K562 (cell line): ENCODE measurements at regions not wholly inside any gene's neighbourhood (a gene's known extent, or its start where the extent isn't known, plus 50 kb on each side); places are given as distances from the start of the nearest gene placed in this dataset.

Source experiments
- ATAC-seq: fragments of 200-7000 bp; cut with Tn5 transposase; 3 replicates; pipeline ENCODE4 v1.9.1; 2020; ENCODE audit warnings: moderate library complexity
- BruUV-seq: library from RNA; stranded (reverse); fragments of 400-500 nt; replicated peaks from 2 replicates; lab custom pipeline; 2021; lab: Mats Ljungman, UMichigan
- CTCF ChIA-PET: fragments of 300-600 bp; formaldehyde crosslinking; extraction: SDS; loops from one replicate; lab custom pipeline; 2021; ENCODE audit warnings: low intra/inter-chr PET ratio; lab: Yijun Ruan, JAX
- POLR2A ChIA-PET: fragments of 300-600, 350-650 bp; sonication (Branson Sonifier 250); formaldehyde crosslinking; extraction: SDS; loops from one replicate; lab custom pipeline; 2021; ENCODE audit warnings: antibody characterized with exemption, inconsistent platforms; lab: Yijun Ruan, JAX
- DNase-seq, 4 experiments: peaks; one replicate each; pipeline versions ENCODE4 v3.0.0 to v3.0.0-alpha.2; 2011 to 2018; ENCODE audit warnings: low spot score in 3 of 4, mixed read lengths in 3 of 4; ENCODE audit errors: extremely low read depth in 1 of 4
- FAIRE-seq: peaks from 2 replicates; lab custom pipeline; 2011; peaks lifted over from hg19 to GRCh38; lab: Jason Lieb, UNC
- H2AFZ ChIP-seq: 2 replicates; pipeline ENCODE4 v1.6.0; 2011; ENCODE audit warnings: low read depth, low read length, control low read depth, inconsistent platforms
- H3K27ac ChIP-seq: fragments of 200-600 bp; 3 replicates; pipeline ENCODE4 v1.8.0; 2011; ENCODE audit warnings: low read depth, mild to moderate bottlenecking, control low read depth, inconsistent platforms, low read length, moderate library complexity, mixed read lengths; ENCODE audit errors: extremely low read depth
- H3K27me3 ChIP-seq, 2 experiments: fragments of 300-600 bp in 1 of 2; 2 replicates in 1 of 2; 3 replicates in 1 of 2; pipeline versions ENCODE4 v1.6.0 to v1.8.0; 2011; ENCODE audit warnings: inconsistent platforms in 2 of 2, low read length in 2 of 2, mild to moderate bottlenecking in 1 of 2, mixed read lengths in 1 of 2, moderate library complexity in 1 of 2; ENCODE audit not compliant: control insufficient read depth in 2 of 2, insufficient read depth in 2 of 2
- H3K36me3 ChIP-seq: fragments of 300-600 bp; 3 replicates; pipeline ENCODE4 v1.8.0; 2011; ENCODE audit warnings: mild to moderate bottlenecking, low read length, inconsistent platforms; ENCODE audit not compliant: control insufficient read depth, insufficient read depth
- H3K4me1 ChIP-seq, 2 experiments: fragments of 200-600 bp in 1 of 2; replicated peaks in 1 of 2; 2 replicates in 1 of 2; 3 replicates in 1 of 2; pipeline versions ENCODE4 v1.5.1 to v1.8.0; 2011; ENCODE audit warnings: inconsistent platforms in 2 of 2, low read length in 2 of 2, mild to moderate bottlenecking in 1 of 2, mixed read lengths in 1 of 2, moderate library complexity in 1 of 2; ENCODE audit not compliant: control insufficient read depth in 2 of 2, insufficient read depth in 2 of 2
- H3K4me2 ChIP-seq: 2 replicates; pipeline ENCODE4 v1.6.1; 2011; ENCODE audit warnings: low read length, control low read depth, inconsistent platforms, mixed read lengths; ENCODE audit not compliant: insufficient read depth
- H3K4me3 ChIP-seq: fragments of 200-600 bp; sonication (generic), shearing (Covaris generic); 2 replicates; pipeline ENCODE4 v1.5.1; 2016; ENCODE audit warnings: control low read depth, inconsistent platforms
- H3K79me2 ChIP-seq: fragments of 200-600 bp; 3 replicates; pipeline ENCODE4 v1.8.0; 2011; ENCODE audit warnings: low read length, inconsistent platforms; ENCODE audit not compliant: control insufficient read depth, insufficient read depth
- H3K9ac ChIP-seq, 2 experiments: 2 replicates each; pipeline versions ENCODE4 v1.6.0 to v1.6.1; 2011; ENCODE audit warnings: low read depth in 2 of 2, low read length in 2 of 2, control low read depth in 1 of 2, inconsistent platforms in 1 of 2, mild to moderate bottlenecking in 1 of 2, mixed read lengths in 1 of 2; ENCODE audit not compliant: insufficient read depth in 1 of 2
- H3K9me1 ChIP-seq: one replicate; pipeline ENCODE4 v1.6.0; 2011; ENCODE audit warnings: inconsistent platforms, mild to moderate bottlenecking, low read length, moderate library complexity; ENCODE audit not compliant: control insufficient read depth, insufficient read depth
- H3K9me3 ChIP-seq: replicated peaks from 2 replicates; pipeline ENCODE4 v1.5.1; 2011; ENCODE audit warnings: low read depth, low read length, inconsistent platforms; ENCODE audit not compliant: control insufficient read depth, insufficient read depth
- H4K20me1 ChIP-seq: replicated peaks from 2 replicates; pipeline ENCODE4 v1.6.1; 2011; ENCODE audit warnings: low read length, inconsistent platforms, mixed read lengths; ENCODE audit not compliant: control insufficient read depth, insufficient read depth
- BRD4 ChIP-seq: fragments of 200-600 bp; sonication (generic); IDR thresholded peaks from 2 replicates; pipeline ENCODE4 v1.6.1; 2017; ENCODE audit warnings: inconsistent platforms
- DPF2 ChIP-seq: fragments of 450-650 bp; IDR thresholded peaks from 2 replicates; pipeline ENCODE4 v1.6.1; 2016
- HDAC3 ChIP-seq: fragments of 450-650 bp; IDR thresholded peaks from 2 replicates; pipeline ENCODE4 v1.6.1; 2018; ENCODE audit warnings: borderline replicate concordance, mild to moderate bottlenecking, moderate library complexity; ENCODE audit not compliant: partially characterized antibody
- HNRNPK ChIP-seq: fragments of 200-400 bp; formaldehyde crosslinking; IDR thresholded peaks from one replicate; pipeline ENCODE4 v1.6.1; 2018; ENCODE audit warnings: mild to moderate bottlenecking, low read depth, low read length; ENCODE audit not compliant: poor library complexity, severe bottlenecking
- IFI16 ChIP-seq: fragments of 250-450 bp; sonication (Bioruptor Pico); IDR thresholded peaks from 2 replicates; pipeline ENCODE4 v2.1.2; 2022; ENCODE audit warnings: mild to moderate bottlenecking, inconsistent platforms
- IRF9 ChIP-seq: fragments of 450-650 bp; IDR thresholded peaks from 2 replicates; pipeline ENCODE4 v1.6.1; 2016; ENCODE audit warnings: missing biosample characterization, missing genetic modification characterization
- KLF13 ChIP-seq: fragments of 450-650 bp; IDR thresholded peaks from 2 replicates; pipeline ENCODE4 v1.6.1; 2016; ENCODE audit warnings: missing genetic modification characterization, low read depth, mild to moderate bottlenecking, missing compliant biosample characterization, moderate library complexity, borderline replicate concordance
- MEF2A ChIP-seq: IDR thresholded peaks from 2 replicates; pipeline ENCODE4 v1.6.1; 2011; ENCODE audit warnings: low read depth, mild to moderate bottlenecking, low read length, moderate library complexity; ENCODE audit not compliant: control insufficient read depth
- MEF2D ChIP-seq: conservative IDR thresholded peaks from 2 replicates; pipeline ENCODE4 v1.6.1; 2016; ENCODE audit warnings: low read depth, missing genetic modification characterization, missing compliant biosample characterization
- MYNN ChIP-seq, 2 experiments: sonication (generic); formaldehyde crosslinking in 1 of 2; IDR thresholded peaks; 2 replicates each; pipeline versions ENCODE4 v1.5.0 to v1.6.1; 2016 to 2020; ENCODE audit warnings: antibody characterized with exemption in 1 of 2, missing genetic modification reagents in 1 of 2
- NFE2 ChIP-seq: IDR thresholded peaks from 2 replicates; pipeline ENCODE4 v1.6.1; 2014; ENCODE audit warnings: antibody characterized with exemption, low read depth
- POLR3A ChIP-seq: IDR thresholded peaks from 2 replicates; pipeline ENCODE4 v1.6.1; 2011; ENCODE audit warnings: borderline replicate concordance, mild to moderate bottlenecking, moderate library complexity; ENCODE audit not compliant: insufficient read length, insufficient read depth; ENCODE audit errors: extremely low read depth
- PTTG1 ChIP-seq: fragments of 450-650 bp; IDR thresholded peaks from 2 replicates; pipeline ENCODE4 v1.6.1; 2016; ENCODE audit warnings: low read depth, mild to moderate bottlenecking, missing genetic modification characterization, missing compliant biosample characterization
- SRSF9 ChIP-seq: fragments of 200-400 bp; formaldehyde crosslinking; IDR thresholded peaks from 2 replicates; pipeline ENCODE4 v1.6.1; 2017; ENCODE audit warnings: low read depth, low read length, borderline replicate concordance
- TCF7 ChIP-seq: sonication (generic); IDR thresholded peaks from 2 replicates; pipeline ENCODE4 v1.6.1; 2016; ENCODE audit warnings: antibody characterized with exemption, borderline replicate concordance
- TEAD4 ChIP-seq, 2 experiments: sonication (generic) in 1 of 2; formaldehyde crosslinking in 1 of 2; IDR thresholded peaks; 2 replicates each; pipeline versions ENCODE4 v1.6.1 to v1.8.0; 2012 to 2022; ENCODE audit warnings: borderline replicate concordance in 1 of 2, inconsistent platforms in 1 of 2, low read length in 1 of 2, mild to moderate bottlenecking in 1 of 2, missing genetic modification reagents in 1 of 2
- TRIM28 ChIP-seq: fragments of 450-650 bp; IDR thresholded peaks from 2 replicates; pipeline ENCODE4 v1.6.1; 2017
- ZEB2 ChIP-seq: fragments of 450-650 bp; IDR thresholded peaks from 2 replicates; pipeline ENCODE4 v1.6.1; 2016
- ZKSCAN3 ChIP-seq: fragments of 250-450 bp; sonication (Bioruptor Pico); IDR thresholded peaks from 2 replicates; pipeline ENCODE4 v1.4.0; 2020
- ZNF134 ChIP-seq: fragments of 250-450 bp; sonication (Bioruptor Pico); conservative IDR thresholded peaks from 2 replicates; pipeline ENCODE4 v1.4.0; 2020
- ZNF217 ChIP-seq: sonication (generic); formaldehyde crosslinking; IDR thresholded peaks from 2 replicates; pipeline ENCODE4 v1.8.0; 2022; ENCODE audit warnings: mild to moderate bottlenecking, missing genetic modification reagents
- ZNF830 ChIP-seq: fragments of 250-450 bp; sonication (Bioruptor Pico); IDR thresholded peaks from 2 replicates; pipeline ENCODE4 v1.5.0; 2021; ENCODE audit warnings: mild to moderate bottlenecking
- WGBS: fragments of 100-300 bp; shearing (Covaris generic); methylation state at CpG from one replicate; pipeline ENCODE4 v1.1.6; 2016; ENCODE audit warnings: low coverage, mixed read lengths; ENCODE audit not compliant: insufficient coverage; ENCODE audit errors: missing lambda C conversion rate; 5-methylcytosine and 5-hydroxymethylcytosine counted together
- in situ Hi-C: fragments of 300-500 bp; cut with MboI; formaldehyde crosslinking; loops from 4 replicates; pipeline ENCODE4 v1.15.0; 2018; ENCODE audit warnings: inconsistent platforms, mixed read lengths
- intact Hi-C: fragments of 100-400 bp; cut with micrococcal nuclease; formaldehyde crosslinking; loops from 2 replicates; pipeline ENCODE4 v1.14.2; 2022

- no TSS peak for BruUV-seq
- H3K4me1 ChIP-seq = peaks cover 4 to 13% of the 10 kb centered on the region in 2 experiments; a peak in 2 of 5 replicates
- in situ Hi-C loops = no loop called here
These were observed 231.0 kb downstream of the METTL4 start for GRCh38 chr18:2340335-2340734.

GRCh38 chr18:2348003-2348402 is 223.3 kb downstream of the METTL4 start:
- H3K4me2 ChIP-seq = no peak overlapping the region
- DNase-seq (no peak), FAIRE-seq (no peak), ATAC-seq (no peak)
- ChIA-PET CTCF (no interaction called here), POLR2A (interaction anchor here (0.7 kb wide), 1 partner anchor 46 kb away, joined by 4 read pairs; no protein-coding TSS in a partner anchor)
- H3K4me1 ChIP-seq = peaks cover 0 to 4% of the 10 kb centered on the region in 2 experiments; a peak in 1 of 5 replicates
- no peak overlapping the region for H3K9ac ChIP-seq
- intact Hi-C loops (no loop called here), in situ Hi-C loops (no loop called here)
- H3K9me1 ChIP-seq = no peaks in the 10 kb centered on the region
- H3K36me3 ChIP-seq = no peaks in the 10 kb centered on the region
- no TSS peak for BruUV-seq
- H2AFZ ChIP-seq = no peak overlapping the region
- WGBS = 14% methylated on average over 5 of the region's 5 CpGs
- no peaks in the 10 kb centered on the region for H3K27me3 ChIP-seq
- H3K79me2 ChIP-seq = no peaks in the 10 kb centered on the region
- no peak overlapping the region for H3K27ac ChIP-seq
- H3K4me3 ChIP-seq = no peak overlapping the region
- H3K9me3 ChIP-seq = no peaks in the 10 kb centered on the region
- H4K20me1 ChIP-seq = no peaks in the 10 kb centered on the region
- TF ChIP-seq MEF2A (no peak), DPF2 (no peak), PTTG1 (tag) (no peak), POLR3A (no peak), SRSF9 (no peak), TCF7 (no peak), MEF2D (no peak), IRF9 (tag) (no peak), HNRNPK (no peak), MYNN (IDR thresholded peaks at IDR 0.05) (no peak), MYNN (CRISPR knock-in tag; IDR thresholded peaks at IDR 0.05) (no peak), BRD4 (no peak), ZNF134 (CRISPR knock-in tag) (no peak), HDAC3 (no peak), KLF13 (tag) (no peak), ZNF217 (CRISPR knock-in tag) (no peak)

More at GRCh38 chr18:2340335-2340734, 231.0 kb downstream of the METTL4 start:
- H3K27me3 ChIP-seq = no peaks in the 10 kb centered on the region
- CTCF ChIA-PET = no interaction called here
- no peaks in the 10 kb centered on the region for H3K36me3 ChIP-seq
- no peak overlapping the region for H2AFZ ChIP-seq
- FAIRE-seq (no peak), DNase-seq (no peak), ATAC-seq (no peak)
- 68% methylated on average over 4 of the region's 4 CpGs for WGBS
- H3K27ac ChIP-seq = no peak overlapping the region
- intact Hi-C loops = no loop called here
- no peaks in the 10 kb centered on the region for H4K20me1 ChIP-seq
- no peak overlapping the region for H3K4me3 ChIP-seq
- no peak overlapping the region for H3K9ac ChIP-seq
- TF ChIP-seq TEAD4 (IDR thresholded peaks at IDR 0.05; ENCODE audit: low read length) (no peak), TEAD4 (CRISPR knock-in tag; IDR thresholded peaks at IDR 0.05; ENCODE audit: borderline replicate concordance) (no peak), IFI16 (CRISPR knock-in tag) (no peak), ZEB2 (no peak), ZNF830 (no peak), ZKSCAN3 (no peak), NFE2 (no peak), TRIM28 (no peak)
- TF ChIP-seq, all 486 proteins: peak for 0
- no peak overlapping the region for H3K4me2 ChIP-seq
- H3K9me3 ChIP-seq = 0 out of 2 replicates have a peak, but pooled peaks cover 2% of the 10 kb centered on the region
- H3K79me2 ChIP-seq = no peaks in the 10 kb centered on the region
- no peaks in the 10 kb centered on the region for H3K9me1 ChIP-seq
- POLR2A ChIA-PET = interaction anchor here (0.6 kb wide), 1 partner anchor 24 kb away, joined by 3 read pairs; no protein-coding TSS in a partner anchor
